AG09309 (cell line): ENCODE measurements at regions not wholly inside any gene's neighbourhood (a gene's known extent, or its start where the extent isn't known, plus 50 kb on each side); places are given as distances from the start of the nearest gene placed in this dataset.

Experiments
- DNase-seq: peaks from one replicate; pipeline ENCODE4 v3.0.0-alpha.2; 2010; ENCODE audit warnings: low read depth
- H3K4me3 ChIP-seq: 2 replicates; pipeline ENCODE4 v1.5.1; 2011; ENCODE audit warnings: mild to moderate bottlenecking, low read depth, low read length, moderate library complexity; ENCODE audit not compliant: control insufficient read depth
- CTCF ChIP-seq: IDR thresholded peaks from 2 replicates; pipeline ENCODE4 v1.5.1; 2011; ENCODE audit warnings: mild to moderate bottlenecking, low read depth, low read length, inconsistent platforms; ENCODE audit not compliant: insufficient read depth, control insufficient read depth; ENCODE audit errors: missing control alignments

- no peak for DNase-seq
- H3K4me3 ChIP-seq, result no peak overlapping the region
- no peak for TF ChIP-seq CTCF
Observed at GRCh38 chr12:89907659-89908058, 199.0 kb upstream of the ATP2B1 start.

GRCh38 chr12:89906824-89907223, 198.2 kb upstream of the ATP2B1 start:
- no peak for DNase-seq
- no peak overlapping the region for H3K4me3 ChIP-seq
- TF ChIP-seq CTCF, result no peak

- no peak for DNase-seq
- no peak overlapping the region for H3K4me3 ChIP-seq
- no peak for TF ChIP-seq CTCF
Observed at GRCh38 chr12:89906178-89906577, 197.5 kb upstream of the ATP2B1 start.

- DNase-seq, result no peak
- no peak for TF ChIP-seq CTCF
- no peak overlapping the region for H3K4me3 ChIP-seq
Observed at GRCh38 chr12:89901906-89902642, 193.4 kb upstream of the ATP2B1 start.

GRCh38 chr12:89901319-89901718, 192.7 kb upstream of the ATP2B1 start:
- no peak overlapping the region for H3K4me3 ChIP-seq
- no peak for TF ChIP-seq CTCF
- DNase-seq, result no peak

- no peak overlapping the region for H3K4me3 ChIP-seq
- TF ChIP-seq CTCF, result no peak
- no peak for DNase-seq
Observed at GRCh38 chr12:89899651-89900050, 191.0 kb upstream of the ATP2B1 start.
